ENCODE measurements at regions not wholly inside any gene's neighbourhood (a gene's known extent, or its start where the extent isn't known, plus 50 kb on each side); places are given as distances from the start of the nearest gene placed in this dataset.

- TF ChIP-seq CHD7 (IDR thresholded peaks at IDR 0.05; ENCODE audit: insufficient replicate concordance, low read length) (no peak), ZNF274 (IDR thresholded peaks at IDR 0.05; ENCODE audit: borderline replicate concordance, extremely low read depth, low read length) (no peak), EGR1 (IDR thresholded peaks at IDR 0.05; ENCODE audit: borderline replicate concordance, low read depth, low read length) (no peak), SP1 (IDR thresholded peaks at IDR 0.05; ENCODE audit: low read depth, low read length) (no peak), KDM4A (IDR thresholded peaks at IDR 0.05; ENCODE audit: low read depth, low read length, severe bottlenecking) (no peak), HDAC2 (IDR thresholded peaks at IDR 0.05; ENCODE audit: borderline replicate concordance in 1 of 2, low read depth in 2 of 2, low read length in 2 of 2) (no peak), SIN3A (conservative IDR thresholded peaks at IDR 0.05 in 1 of 2, IDR thresholded peaks at IDR 0.05 in 1 of 2; ENCODE audit: low read depth in 1 of 2, low read length in 2 of 2) (no peak), FOSL1 (IDR thresholded peaks at IDR 0.05; ENCODE audit: insufficient read depth, low read depth, low read length) (no peak), SUZ12 (IDR thresholded peaks at IDR 0.05; ENCODE audit: low read length) (no peak)
These were observed 76.9 kb downstream of the ZC3H11B start (continued) for GRCh38 chr1:219536038-219536437.
